HepG2 (cell line): ENCODE measurements at regions not wholly inside any gene's neighbourhood (a gene's known extent, or its start where the extent isn't known, plus 50 kb on each side); places are given as distances from the start of the nearest gene placed in this dataset.

Experiments
- ATAC-seq: fragments of 200-7000 bp; cut with Tn5 transposase; 3 replicates; pipeline ENCODE4 v1.9.1; 2020; ENCODE audit warnings: mild to moderate bottlenecking, moderate library complexity
- BruUV-seq: library from RNA; stranded (reverse); fragments of 400-500 nt; replicated peaks from 2 replicates; lab custom pipeline; 2021; lab: Mats Ljungman, UMichigan
- CTCF ChIA-PET: fragments of 300-600 bp; formaldehyde crosslinking; extraction: SDS; loops from one replicate; lab custom pipeline; 2021; ENCODE audit warnings: low total read pairs, inconsistent platforms, low intra/inter-chr PET ratio; lab: Yijun Ruan, JAX
- POLR2A ChIA-PET: fragments of 350-600 bp; sonication (Branson Sonifier 250); formaldehyde crosslinking; loops from one replicate; lab custom pipeline; 2020; ENCODE audit warnings: antibody characterized with exemption, inconsistent platforms; lab: Yijun Ruan, JAX
- DNase-seq: peaks from one replicate; pipeline ENCODE4 v3.0.0-alpha.2; 2015; ENCODE audit warnings: low spot score
- FAIRE-seq: peaks from 3 replicates; lab custom pipeline; 2011; peaks lifted over from hg19 to GRCh38; lab: Jason Lieb, UNC
- H2AFZ ChIP-seq: one replicate; pipeline ENCODE4 v1.6.1; 2011; ENCODE audit warnings: low read length, inconsistent platforms
- H3K27ac ChIP-seq: fragments of 300-600 bp; 3 replicates; pipeline ENCODE4 v1.8.0; 2011; ENCODE audit warnings: mixed run types, mild to moderate bottlenecking, mixed read lengths, low read length, inconsistent platforms; ENCODE audit not compliant: insufficient read depth; ENCODE audit errors: extremely low read length
- H3K27me3 ChIP-seq, 2 experiments: fragments of 200-600 bp in 1 of 2; 2 replicates in 1 of 2; 3 replicates in 1 of 2; pipeline versions ENCODE4 v1.6.0 to v1.8.0; 2011; ENCODE audit warnings: low read length in 2 of 2, mild to moderate bottlenecking in 2 of 2, moderate library complexity in 2 of 2, inconsistent platforms in 1 of 2; ENCODE audit not compliant: insufficient read depth in 2 of 2, control insufficient read depth in 1 of 2
- H3K36me3 ChIP-seq, 2 experiments: fragments of 200-600 bp in 1 of 2; replicated peaks in 1 of 2; 2 replicates in 1 of 2; 3 replicates in 1 of 2; pipeline versions ENCODE4 v1.5.1 to v1.8.0; 2011; ENCODE audit warnings: low read length in 2 of 2, inconsistent platforms in 1 of 2; ENCODE audit not compliant: insufficient read depth in 2 of 2, control insufficient read depth in 1 of 2
- H3K4me1 ChIP-seq: 2 replicates; pipeline ENCODE4 v1.5.1; 2012; ENCODE audit warnings: low read length, inconsistent platforms; ENCODE audit not compliant: insufficient read depth
- H3K4me2 ChIP-seq: 2 replicates; pipeline ENCODE4 v1.6.0; 2011; ENCODE audit warnings: low read depth, low read length, inconsistent platforms
- H3K4me3 ChIP-seq, 3 experiments: fragments of 200-600 bp in 1 of 3; sonication (generic), shearing (Covaris generic) in 1 of 3; replicated peaks in 1 of 3; 2 replicates each; pipeline ENCODE4 v1.5.1; 2011 to 2016; ENCODE audit warnings: low read length in 3 of 3, inconsistent platforms in 2 of 3, low read depth in 2 of 3, mild to moderate bottlenecking in 2 of 3, control low read depth in 1 of 3, mixed read lengths in 1 of 3; ENCODE audit not compliant: insufficient read depth in 1 of 3
- H3K79me2 ChIP-seq: one replicate; pipeline ENCODE4 v1.6.1; 2011; ENCODE audit warnings: low read length, inconsistent platforms; ENCODE audit not compliant: insufficient read depth
- H3K9ac ChIP-seq: 2 replicates; pipeline ENCODE4 v1.6.0; 2011; ENCODE audit warnings: mild to moderate bottlenecking, low read depth, low read length, inconsistent platforms; ENCODE audit not compliant: insufficient read depth
- H3K9me3 ChIP-seq: 2 replicates; pipeline ENCODE4 v1.5.1; 2012; ENCODE audit warnings: mild to moderate bottlenecking, low read length
- H4K20me1 ChIP-seq: 2 replicates; pipeline ENCODE4 v1.6.0; 2011; ENCODE audit warnings: inconsistent platforms, mild to moderate bottlenecking, low read length, moderate library complexity; ENCODE audit not compliant: insufficient read depth
- KDM5B ChIP-seq: sonication (generic); formaldehyde crosslinking; IDR thresholded peaks from 2 replicates; pipeline ENCODE4 v1.4.0; 2020; ENCODE audit warnings: missing genetic modification reagents, mild to moderate bottlenecking, borderline replicate concordance
- NCOA2 ChIP-seq: sonication (generic); formaldehyde crosslinking; IDR thresholded peaks from 2 replicates; pipeline ENCODE4 v1.8.0; 2022; ENCODE audit warnings: inconsistent platforms
- RFX5 ChIP-seq: IDR thresholded peaks from 2 replicates; pipeline ENCODE4 v1.6.1; 2011; ENCODE audit warnings: low read depth, low read length, improper control_type of control experiment
- SMAD3 ChIP-seq: sonication (generic); formaldehyde crosslinking; IDR thresholded peaks from 2 replicates; pipeline ENCODE4 v1.4.0; 2020; ENCODE audit warnings: missing genetic modification reagents
- STAT5B ChIP-seq: sonication (generic); formaldehyde crosslinking; IDR thresholded peaks from 2 replicates; pipeline ENCODE4 v1.4.0; 2020; ENCODE audit warnings: missing genetic modification reagents
- TAF15 ChIP-seq: fragments of 200-400 bp; formaldehyde crosslinking; IDR thresholded peaks from one replicate; pipeline ENCODE4 v1.6.1; 2018; ENCODE audit warnings: mild to moderate bottlenecking, low read depth, low read length; ENCODE audit not compliant: poor library complexity, severe bottlenecking
- TFDP2 ChIP-seq: sonication (generic); formaldehyde crosslinking; IDR thresholded peaks from 2 replicates; pipeline ENCODE4 v1.4.0; 2020; ENCODE audit warnings: missing genetic modification reagents
- ZFP36L2 ChIP-seq: sonication (generic); formaldehyde crosslinking; IDR thresholded peaks from 2 replicates; pipeline ENCODE4 v1.4.0; 2020; ENCODE audit warnings: missing genetic modification reagents
- ZKSCAN5 ChIP-seq: sonication (generic); formaldehyde crosslinking; IDR thresholded peaks from 2 replicates; pipeline ENCODE4 v1.5.1; 2020; ENCODE audit warnings: mild to moderate bottlenecking, missing genetic modification reagents
- ZMYM3 ChIP-seq: sonication (generic); formaldehyde crosslinking; IDR thresholded peaks from 2 replicates; pipeline ENCODE4 v1.5.1; 2020; ENCODE audit warnings: mild to moderate bottlenecking, missing genetic modification reagents
- ZNF451 ChIP-seq: sonication (generic); formaldehyde crosslinking; IDR thresholded peaks from 2 replicates; pipeline ENCODE4 v1.5.0; 2020; ENCODE audit warnings: mild to moderate bottlenecking, missing genetic modification reagents
- ZNF552 ChIP-seq: sonication (generic); formaldehyde crosslinking; IDR thresholded peaks from 2 replicates; pipeline ENCODE4 v1.9.0; 2022; ENCODE audit warnings: missing genetic modification reagents, mild to moderate bottlenecking, borderline replicate concordance
- ZNF619 ChIP-seq: sonication (generic); formaldehyde crosslinking; IDR thresholded peaks from 2 replicates; pipeline ENCODE4 v1.4.0; 2020; ENCODE audit warnings: mild to moderate bottlenecking, missing genetic modification reagents
- ZNF781 ChIP-seq: sonication (generic); formaldehyde crosslinking; IDR thresholded peaks from 2 replicates; pipeline ENCODE4 v1.5.1; 2020; ENCODE audit warnings: borderline replicate concordance, mild to moderate bottlenecking, missing genetic modification reagents; ENCODE audit errors: not compliant biosample characterization
- ZSCAN21 ChIP-seq: sonication (generic); formaldehyde crosslinking; IDR thresholded peaks from 2 replicates; pipeline ENCODE4 v1.8.0; 2022; ENCODE audit warnings: mild to moderate bottlenecking, missing genetic modification reagents, moderate library complexity, borderline replicate concordance
- WGBS: methylation state at CpG from one replicate; pipeline ENCODE4 v1.1.6; 2017; ENCODE audit warnings: low lambda C conversion rate; 5-methylcytosine and 5-hydroxymethylcytosine counted together
- in situ Hi-C: cut with HindIII; loops from 2 replicates; pipeline ENCODE4 v1.10.0; 2017; ENCODE audit warnings: low pct_unique_long_range_greater_than_20kb; ENCODE audit not compliant: extremely low pct_ligation_motif_present
- intact Hi-C: fragments of 100-400 bp; cut with micrococcal nuclease; formaldehyde crosslinking; loops from one replicate; pipeline ENCODE4 v1.10.0; 2022; ENCODE audit not compliant: unreplicated experiment
- TF ChIP-seq, protein P1 (sequence below): sonication (generic); formaldehyde crosslinking; IDR thresholded peaks from 2 replicates; pipeline ENCODE4 v1.8.0; 2022; ENCODE audit warnings: missing genetic modification reagents, low read depth, mild to moderate bottlenecking, borderline replicate concordance
- TF ChIP-seq, protein P2 (sequence below): sonication (generic); formaldehyde crosslinking; IDR thresholded peaks from 2 replicates; pipeline ENCODE4 v1.8.0; 2022; ENCODE audit warnings: mild to moderate bottlenecking, missing genetic modification reagents, moderate library complexity
- TF ChIP-seq, protein P3 (sequence below): sonication (generic); formaldehyde crosslinking; IDR thresholded peaks from 2 replicates; pipeline ENCODE4 v1.5.1; 2020; ENCODE audit warnings: missing genetic modification reagents, mild to moderate bottlenecking, borderline replicate concordance
- TF ChIP-seq, protein P4 (sequence below): sonication (generic); formaldehyde crosslinking; IDR thresholded peaks from 2 replicates; pipeline ENCODE4 v1.4.0; 2020; ENCODE audit warnings: low read depth, missing genetic modification reagents

DNA sequence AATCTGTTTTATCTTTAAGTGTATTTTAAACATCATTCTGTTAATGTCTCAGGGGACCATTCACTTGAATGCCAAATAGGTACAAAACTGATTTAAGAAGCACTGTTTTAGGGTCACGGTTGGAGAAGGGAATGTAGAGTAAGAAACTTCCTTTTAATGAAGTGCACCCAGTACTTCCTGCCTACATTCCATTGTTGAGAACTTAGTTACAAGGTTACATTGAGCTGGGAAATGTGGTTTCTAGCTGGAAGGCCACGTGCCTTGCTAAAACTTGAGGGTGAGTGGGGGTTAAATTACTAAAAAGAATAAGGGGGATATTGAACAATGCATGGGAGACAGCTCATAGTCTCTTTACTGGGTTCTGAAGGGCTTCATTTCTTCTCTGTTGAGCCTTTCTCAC lies 78.3 kb upstream of the TBC1D5 start:
- ChIA-PET POLR2A (no interaction called here), CTCF (no interaction called here)
- TF ChIP-seq, protein P1, sequence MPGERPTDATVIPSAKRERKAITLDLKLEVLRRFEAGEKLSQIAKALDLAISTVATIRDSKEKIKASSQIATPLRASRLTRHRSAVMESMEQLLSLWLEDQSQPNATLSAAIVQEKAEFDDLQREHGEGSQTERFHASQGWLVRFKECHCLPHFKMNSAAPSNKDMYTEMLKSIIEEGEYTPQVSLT (CRISPR knock-in tag), result no peak
- no peak for TF ChIP-seq ZMYM3 (CRISPR knock-in tag)
- TF ChIP-seq SMAD3, result no peak
- TF ChIP-seq ZKSCAN5 (CRISPR knock-in tag), result no peak
- TF ChIP-seq TFDP2 (CRISPR knock-in tag), result no peak
- TF ChIP-seq ZNF619 (CRISPR knock-in tag), result no peak
- no peak for TF ChIP-seq ZNF451
- no peak for TF ChIP-seq STAT5B (CRISPR knock-in tag)
- no peak for TF ChIP-seq ZNF552 (CRISPR knock-in tag)
- no peak for TF ChIP-seq NCOA2 (CRISPR knock-in tag)
- TF ChIP-seq ZNF781, result no peak
- TF ChIP-seq, protein P2, sequence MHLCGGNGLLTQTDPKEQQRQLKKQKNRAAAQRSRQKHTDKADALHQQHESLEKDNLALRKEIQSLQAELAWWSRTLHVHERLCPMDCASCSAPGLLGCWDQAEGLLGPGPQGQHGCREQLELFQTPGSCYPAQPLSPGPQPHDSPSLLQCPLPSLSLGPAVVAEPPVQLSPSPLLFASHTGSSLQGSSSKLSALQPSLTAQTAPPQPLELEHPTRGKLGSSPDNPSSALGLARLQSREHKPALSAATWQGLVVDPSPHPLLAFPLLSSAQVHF (CRISPR knock-in tag), result no peak
- TF ChIP-seq RFX5, result no peak
- no peak for TF ChIP-seq TAF15
- TF ChIP-seq, protein P3, sequence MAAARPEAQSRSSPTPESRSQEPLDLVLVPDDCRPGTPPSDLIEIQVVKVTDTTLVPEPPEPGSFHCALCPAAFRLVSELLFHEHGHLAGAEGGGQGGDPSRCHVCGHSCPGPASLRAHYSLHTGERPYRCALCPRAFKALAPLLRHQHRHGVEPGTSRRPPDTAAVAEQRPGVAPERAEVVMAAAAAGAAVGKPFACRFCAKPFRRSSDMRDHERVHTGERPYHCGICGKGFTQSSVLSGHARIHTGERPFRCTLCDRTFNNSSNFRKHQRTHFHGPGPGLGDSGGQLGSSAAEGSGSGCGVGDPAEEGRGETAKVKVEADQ (CRISPR knock-in tag), result no peak
- TF ChIP-seq ZSCAN21 (CRISPR knock-in tag), result no peak
- TF ChIP-seq, protein P4, sequence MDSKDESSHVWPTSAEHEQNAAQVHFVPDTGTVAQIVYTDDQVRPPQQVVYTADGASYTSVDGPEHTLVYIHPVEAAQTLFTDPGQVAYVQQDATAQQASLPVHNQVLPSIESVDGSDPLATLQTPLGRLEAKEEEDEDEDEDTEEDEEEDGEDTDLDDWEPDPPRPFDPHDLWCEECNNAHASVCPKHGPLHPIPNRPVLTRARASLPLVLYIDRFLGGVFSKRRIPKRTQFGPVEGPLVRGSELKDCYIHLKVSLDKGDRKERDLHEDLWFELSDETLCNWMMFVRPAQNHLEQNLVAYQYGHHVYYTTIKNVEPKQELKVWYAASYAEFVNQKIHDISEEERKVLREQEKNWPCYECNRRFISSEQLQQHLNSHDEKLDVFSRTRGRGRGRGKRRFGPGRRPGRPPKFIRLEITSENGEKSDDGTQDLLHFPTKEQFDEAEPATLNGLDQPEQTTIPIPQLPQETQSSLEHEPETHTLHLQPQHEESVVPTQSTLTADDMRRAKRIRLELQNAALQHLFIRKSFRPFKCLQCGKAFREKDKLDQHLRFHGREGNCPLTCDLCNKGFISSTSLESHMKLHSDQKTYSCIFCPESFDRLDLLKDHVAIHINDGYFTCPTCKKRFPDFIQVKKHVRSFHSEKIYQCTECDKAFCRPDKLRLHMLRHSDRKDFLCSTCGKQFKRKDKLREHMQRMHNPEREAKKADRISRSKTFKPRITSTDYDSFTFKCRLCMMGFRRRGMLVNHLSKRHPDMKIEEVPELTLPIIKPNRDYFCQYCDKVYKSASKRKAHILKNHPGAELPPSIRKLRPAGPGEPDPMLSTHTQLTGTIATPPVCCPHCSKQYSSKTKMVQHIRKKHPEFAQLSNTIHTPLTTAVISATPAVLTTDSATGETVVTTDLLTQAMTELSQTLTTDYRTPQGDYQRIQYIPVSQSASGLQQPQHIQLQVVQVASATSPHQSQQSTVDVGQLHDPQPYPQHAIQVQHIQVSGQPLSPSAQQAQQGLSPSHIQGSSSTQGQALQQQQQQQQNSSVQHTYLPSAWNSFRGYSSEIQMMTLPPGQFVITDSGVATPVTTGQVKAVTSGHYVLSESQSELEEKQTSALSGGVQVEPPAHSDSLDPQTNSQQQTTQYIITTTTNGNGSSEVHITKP (CRISPR knock-in tag), result no peak
- TF ChIP-seq KDM5B (CRISPR knock-in tag), result no peak
- no peak for TF ChIP-seq ZFP36L2 (CRISPR knock-in tag)
- no peak for DNase-seq
- Histone ChIP-seq H3K27ac (no peak overlapping the region), H3K9ac (no peak overlapping the region), H2AFZ (no peak overlapping the region), H3K9me3 (no peaks in the 10 kb centered on the region), H3K4me1 (no peaks in the 10 kb centered on the region), H3K4me2 (no peak overlapping the region), H4K20me1 (no peaks in the 10 kb centered on the region), H3K4me3 (no peak overlapping the region), H3K79me2 (no peaks in the 10 kb centered on the region), H3K36me3 (no peaks in the 10 kb centered on the region), H3K27me3 (no peaks in the 10 kb centered on the region; a peak in 1 of 5 replicates)
- no peak for ATAC-seq
- in situ Hi-C loops, result no loop called here
- no TSS peak for BruUV-seq
- WGBS, result 29% methylated on average over 2 of the region's 2 CpGs
- intact Hi-C loops, result no loop called here
- FAIRE-seq, result no peak
